ENCODE measurements at regions not wholly inside any gene's neighbourhood (a gene's known extent, or its start where the extent isn't known, plus 50 kb on each side); places are given as distances from the start of the nearest gene placed in this dataset.

GRCh38 chr2:48131539-48132270, 182.8 kb upstream of the FOXN2 start:
- Histone ChIP-seq H3K27me3 (ENCODE audit: insufficient read depth, poor library complexity, severe bottlenecking) (no peaks in the 10 kb centered on the region), H3K27ac (replicated peaks) (no peak overlapping the region), H3K4me3 (replicated peaks; ENCODE audit: insufficient read depth, low read length) (no peak overlapping the region)
- TF ChIP-seq GABPA (IDR thresholded peaks at IDR 0.05; ENCODE audit: low read depth) (no peak), POLR2AphosphoS5 (IDR thresholded peaks at IDR 0.05; ENCODE audit: low read depth) (no peak), CTCF (IDR thresholded peaks at IDR 0.05; ENCODE audit: insufficient read depth, low read length) (no peak), SPI1 (IDR thresholded peaks at IDR 0.05; ENCODE audit: borderline replicate concordance, low read depth) (no peak)
- TF ChIP-seq, protein P1, sequence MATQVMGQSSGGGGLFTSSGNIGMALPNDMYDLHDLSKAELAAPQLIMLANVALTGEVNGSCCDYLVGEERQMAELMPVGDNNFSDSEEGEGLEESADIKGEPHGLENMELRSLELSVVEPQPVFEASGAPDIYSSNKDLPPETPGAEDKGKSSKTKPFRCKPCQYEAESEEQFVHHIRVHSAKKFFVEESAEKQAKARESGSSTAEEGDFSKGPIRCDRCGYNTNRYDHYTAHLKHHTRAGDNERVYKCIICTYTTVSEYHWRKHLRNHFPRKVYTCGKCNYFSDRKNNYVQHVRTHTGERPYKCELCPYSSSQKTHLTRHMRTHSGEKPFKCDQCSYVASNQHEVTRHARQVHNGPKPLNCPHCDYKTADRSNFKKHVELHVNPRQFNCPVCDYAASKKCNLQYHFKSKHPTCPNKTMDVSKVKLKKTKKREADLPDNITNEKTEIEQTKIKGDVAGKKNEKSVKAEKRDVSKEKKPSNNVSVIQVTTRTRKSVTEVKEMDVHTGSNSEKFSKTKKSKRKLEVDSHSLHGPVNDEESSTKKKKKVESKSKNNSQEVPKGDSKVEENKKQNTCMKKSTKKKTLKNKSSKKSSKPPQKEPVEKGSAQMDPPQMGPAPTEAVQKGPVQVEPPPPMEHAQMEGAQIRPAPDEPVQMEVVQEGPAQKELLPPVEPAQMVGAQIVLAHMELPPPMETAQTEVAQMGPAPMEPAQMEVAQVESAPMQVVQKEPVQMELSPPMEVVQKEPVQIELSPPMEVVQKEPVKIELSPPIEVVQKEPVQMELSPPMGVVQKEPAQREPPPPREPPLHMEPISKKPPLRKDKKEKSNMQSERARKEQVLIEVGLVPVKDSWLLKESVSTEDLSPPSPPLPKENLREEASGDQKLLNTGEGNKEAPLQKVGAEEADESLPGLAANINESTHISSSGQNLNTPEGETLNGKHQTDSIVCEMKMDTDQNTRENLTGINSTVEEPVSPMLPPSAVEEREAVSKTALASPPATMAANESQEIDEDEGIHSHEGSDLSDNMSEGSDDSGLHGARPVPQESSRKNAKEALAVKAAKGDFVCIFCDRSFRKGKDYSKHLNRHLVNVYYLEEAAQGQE (IDR thresholded peaks at IDR 0.05; ENCODE audit: insufficient replicate concordance, low read depth) = no peak
- no peak for DNase-seq (ENCODE audit: low read depth in 1 of 2, low spot score in 1 of 2)

DNA sequence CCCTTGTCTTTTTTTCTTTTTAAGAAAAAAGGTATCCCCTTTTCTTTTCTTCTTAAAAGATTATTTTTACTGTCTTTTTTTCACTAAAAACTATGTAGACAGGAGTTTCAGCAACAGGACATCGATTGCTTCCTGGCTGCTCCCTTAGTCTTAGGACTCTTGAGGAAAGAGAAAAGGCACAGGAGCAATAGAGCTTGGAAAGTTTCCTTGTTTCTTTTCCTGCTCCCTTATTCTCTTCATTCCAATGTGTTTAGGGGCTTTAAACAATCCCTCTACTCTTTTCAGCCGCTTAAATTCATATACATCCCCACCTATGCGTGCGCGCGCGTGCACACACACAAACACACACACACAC, 182.2 kb upstream of the FOXN2 start:
- no peak overlapping the region for H3K27ac ChIP-seq (replicated peaks)
- no peak for TF ChIP-seq GABPA (IDR thresholded peaks at IDR 0.05; ENCODE audit: low read depth)
- no peak for TF ChIP-seq SPI1 (IDR thresholded peaks at IDR 0.05; ENCODE audit: borderline replicate concordance, low read depth)
- TF ChIP-seq, protein P1 (IDR thresholded peaks at IDR 0.05; ENCODE audit: insufficient replicate concordance, low read depth) = no peak
- TF ChIP-seq CTCF (IDR thresholded peaks at IDR 0.05; ENCODE audit: insufficient read depth, low read length) = no peak
- TF ChIP-seq POLR2AphosphoS5 (IDR thresholded peaks at IDR 0.05; ENCODE audit: low read depth) = no peak
- no peak overlapping the region for H3K4me3 ChIP-seq (replicated peaks; ENCODE audit: insufficient read depth, low read length)
- H3K27me3 ChIP-seq (ENCODE audit: insufficient read depth, poor library complexity, severe bottlenecking) = no peaks in the 10 kb centered on the region
- DNase-seq (ENCODE audit: low read depth in 1 of 2, low spot score in 1 of 2) = no peak

DNA sequence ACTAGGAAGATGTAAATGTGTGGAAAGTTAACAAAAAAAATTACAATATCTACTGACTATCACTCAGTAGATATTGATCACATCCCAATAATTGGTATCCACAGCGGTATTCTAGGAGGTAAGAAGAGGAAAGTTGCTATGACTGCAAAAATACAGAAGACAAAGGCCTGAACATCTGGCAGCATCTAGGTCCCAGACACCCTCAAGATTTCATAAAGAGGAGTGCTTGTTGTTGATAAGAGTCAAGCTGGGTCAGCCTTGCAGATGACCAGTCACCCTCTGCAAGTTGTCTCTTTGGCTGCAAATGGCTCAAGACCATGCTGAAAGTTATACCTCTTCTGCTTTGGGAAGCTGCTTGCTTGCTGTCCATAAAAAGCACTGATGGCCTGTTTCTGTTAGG, 179.8 kb upstream of the FOXN2 start:
- Histone ChIP-seq H3K27me3 (ENCODE audit: insufficient read depth, poor library complexity, severe bottlenecking) (no peaks in the 10 kb centered on the region), H3K27ac (replicated peaks) (no peak overlapping the region), H3K4me3 (replicated peaks; ENCODE audit: insufficient read depth, low read length) (no peak overlapping the region)
- TF ChIP-seq SPI1 (IDR thresholded peaks at IDR 0.05; ENCODE audit: borderline replicate concordance, low read depth) = no peak
- TF ChIP-seq, protein P1 (IDR thresholded peaks at IDR 0.05; ENCODE audit: insufficient replicate concordance, low read depth) = no peak
- no peak for TF ChIP-seq CTCF (IDR thresholded peaks at IDR 0.05; ENCODE audit: insufficient read depth, low read length)
- no peak for TF ChIP-seq GABPA (IDR thresholded peaks at IDR 0.05; ENCODE audit: low read depth)
- no peak for TF ChIP-seq POLR2AphosphoS5 (IDR thresholded peaks at IDR 0.05; ENCODE audit: low read depth)
- no peak for DNase-seq (ENCODE audit: low read depth in 1 of 2, low spot score in 1 of 2)
